ENCODE measurements at regions not wholly inside any gene's neighbourhood (a gene's known extent, or its start where the extent isn't known, plus 50 kb on each side); places are given as distances from the start of the nearest gene placed in this dataset.

DNA sequence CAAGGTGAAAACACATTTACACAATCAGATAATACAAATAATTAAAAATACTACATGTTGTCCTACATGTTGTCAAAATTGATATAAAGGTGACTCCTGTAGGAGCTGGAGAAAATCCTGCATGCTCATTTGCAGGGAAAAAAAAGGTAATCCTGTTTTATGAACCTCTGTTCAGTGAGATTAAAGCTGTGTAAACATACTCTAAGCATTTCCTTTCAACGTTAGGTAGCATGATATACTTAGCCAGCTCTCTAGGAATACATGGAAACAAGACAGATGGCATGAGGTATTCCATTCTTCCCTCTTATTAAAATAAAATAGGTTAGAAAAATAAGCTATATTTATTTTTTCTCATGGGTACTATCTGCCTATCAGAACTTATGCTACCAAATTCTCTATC, 635.7 kb upstream of the FLRT2 start:
- no peak for TF ChIP-seq FOXA1 (IDR thresholded peaks at IDR 0.05)
- TF ChIP-seq SP1 (IDR thresholded peaks at IDR 0.05), result no peak
- TF ChIP-seq FOXK2 (IDR thresholded peaks at IDR 0.05), result no peak
- no peak for TF ChIP-seq NFRKB (IDR thresholded peaks at IDR 0.05)
